ENCODE measurements at regions not wholly inside any gene's neighbourhood (a gene's known extent, or its start where the extent isn't known, plus 50 kb on each side); places are given as distances from the start of the nearest gene placed in this dataset.
A peak's percentile ranks its signal among the peaks of the same experiment; 100 is the strongest.

DNA sequence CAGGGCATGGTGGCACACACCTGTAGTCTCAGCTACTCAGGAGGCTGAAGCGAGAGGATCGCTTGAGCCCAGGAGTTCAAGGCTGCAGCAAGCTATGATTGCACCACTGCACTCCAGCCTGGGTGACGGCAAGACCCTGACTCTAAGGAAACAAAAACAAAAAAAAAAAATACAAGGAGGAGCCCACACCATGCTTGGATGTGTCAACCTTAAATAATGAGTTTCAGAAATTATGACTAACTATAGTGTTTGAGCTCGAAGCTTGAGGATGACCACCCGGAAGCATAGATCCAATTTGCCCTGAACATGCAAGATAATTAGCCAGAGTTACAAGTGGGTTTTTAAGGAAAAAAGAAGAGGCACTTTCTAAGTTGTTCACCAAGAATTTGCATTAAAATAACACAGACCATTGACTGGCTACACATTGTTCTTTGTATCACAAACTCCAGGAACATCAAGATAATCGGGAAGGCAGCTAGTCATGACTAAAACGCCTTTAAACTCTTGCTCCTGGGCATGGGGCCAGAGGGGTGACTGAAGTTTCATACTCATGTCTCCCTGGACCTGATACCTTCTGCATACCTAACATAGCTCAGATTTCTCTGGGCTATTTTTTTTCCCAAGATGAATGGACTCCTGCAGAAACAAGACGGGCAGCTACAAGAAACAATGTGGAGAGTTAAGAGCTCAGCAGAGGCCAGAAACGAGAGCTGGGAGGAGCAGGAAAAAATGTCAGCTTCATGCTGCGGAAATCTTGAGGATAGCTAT lies 289.6 kb downstream of the PREX1 start:
- H3K36me3 ChIP-seq (replicated peaks), result no peaks in the 10 kb centered on the region
- peak; percentile 83 for DNase-seq
- in situ Hi-C loops (cut with HindIII; ENCODE audit: low pct_ligation_motif_present, low sequenced_read_pairs), result no loop called here
- TF ChIP-seq, protein P1, sequence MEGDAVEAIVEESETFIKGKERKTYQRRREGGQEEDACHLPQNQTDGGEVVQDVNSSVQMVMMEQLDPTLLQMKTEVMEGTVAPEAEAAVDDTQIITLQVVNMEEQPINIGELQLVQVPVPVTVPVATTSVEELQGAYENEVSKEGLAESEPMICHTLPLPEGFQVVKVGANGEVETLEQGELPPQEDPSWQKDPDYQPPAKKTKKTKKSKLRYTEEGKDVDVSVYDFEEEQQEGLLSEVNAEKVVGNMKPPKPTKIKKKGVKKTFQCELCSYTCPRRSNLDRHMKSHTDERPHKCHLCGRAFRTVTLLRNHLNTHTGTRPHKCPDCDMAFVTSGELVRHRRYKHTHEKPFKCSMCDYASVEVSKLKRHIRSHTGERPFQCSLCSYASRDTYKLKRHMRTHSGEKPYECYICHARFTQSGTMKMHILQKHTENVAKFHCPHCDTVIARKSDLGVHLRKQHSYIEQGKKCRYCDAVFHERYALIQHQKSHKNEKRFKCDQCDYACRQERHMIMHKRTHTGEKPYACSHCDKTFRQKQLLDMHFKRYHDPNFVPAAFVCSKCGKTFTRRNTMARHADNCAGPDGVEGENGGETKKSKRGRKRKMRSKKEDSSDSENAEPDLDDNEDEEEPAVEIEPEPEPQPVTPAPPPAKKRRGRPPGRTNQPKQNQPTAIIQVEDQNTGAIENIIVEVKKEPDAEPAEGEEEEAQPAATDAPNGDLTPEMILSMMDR (IDR thresholded peaks at IDR 0.05; ENCODE audit: low read depth, low read length, missing control alignments), result no peak
- H3K4me3 ChIP-seq (ENCODE audit: low read depth, low read length), result no peak overlapping the region
- no peak overlapping the region for H3K27ac ChIP-seq
- no peaks in the 10 kb centered on the region for H3K27me3 ChIP-seq (replicated peaks)

DNA sequence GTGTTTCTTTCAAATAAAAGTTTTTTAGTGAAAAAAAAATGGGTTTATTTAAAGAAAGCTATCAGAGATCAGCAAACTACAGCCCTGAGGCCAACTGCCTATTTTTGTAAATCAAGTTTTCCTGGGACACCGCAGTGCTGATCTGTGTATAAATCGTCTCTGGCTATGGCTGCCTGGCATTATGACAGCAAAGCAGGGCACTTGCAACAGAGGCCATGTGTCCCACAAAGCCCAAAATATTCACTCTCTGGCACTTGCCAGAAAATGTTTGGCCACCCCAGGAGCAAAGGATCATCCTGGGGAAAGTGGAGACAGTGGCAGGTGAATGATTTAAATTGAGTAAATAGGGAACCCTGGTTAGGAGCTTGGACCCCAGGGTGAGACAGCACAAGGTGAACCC lies 291.6 kb downstream of the PREX1 start:
- in situ Hi-C loops (cut with HindIII; ENCODE audit: low pct_ligation_motif_present, low sequenced_read_pairs), result no loop called here
- no peak for DNase-seq
- no peak overlapping the region for H3K4me3 ChIP-seq (ENCODE audit: low read depth, low read length)
- no peaks in the 10 kb centered on the region for H3K27me3 ChIP-seq (replicated peaks)
- no peaks in the 10 kb centered on the region for H3K36me3 ChIP-seq (replicated peaks)
- H3K27ac ChIP-seq, result no peak overlapping the region
- TF ChIP-seq, protein P1 (IDR thresholded peaks at IDR 0.05; ENCODE audit: low read depth, low read length, missing control alignments), result no peak

- no peaks in the 10 kb centered on the region for H3K27me3 ChIP-seq (replicated peaks)
- H3K27ac ChIP-seq, result no peak overlapping the region
- no peaks in the 10 kb centered on the region for H3K36me3 ChIP-seq (replicated peaks)
- H3K4me3 ChIP-seq (ENCODE audit: low read depth, low read length), result no peak overlapping the region
- TF ChIP-seq, protein P1 (IDR thresholded peaks at IDR 0.05; ENCODE audit: low read depth, low read length, missing control alignments), result no peak
- in situ Hi-C loops (cut with HindIII; ENCODE audit: low pct_ligation_motif_present, low sequenced_read_pairs), result no loop called here
- no peak for DNase-seq
Measured at GRCh38 chr20:48535556-48535955, 292.2 kb downstream of the PREX1 start.

- DNase-seq, result no peak
- no peaks in the 10 kb centered on the region for H3K27me3 ChIP-seq (replicated peaks)
- H3K36me3 ChIP-seq (replicated peaks), result no peaks in the 10 kb centered on the region
- H3K27ac ChIP-seq, result no peak overlapping the region
- TF ChIP-seq, protein P1 (IDR thresholded peaks at IDR 0.05; ENCODE audit: low read depth, low read length, missing control alignments), result no peak
- no peak overlapping the region for H3K4me3 ChIP-seq (ENCODE audit: low read depth, low read length)
- in situ Hi-C loops (cut with HindIII; ENCODE audit: low pct_ligation_motif_present, low sequenced_read_pairs), result no loop called here
Measured at GRCh38 chr20:48532028-48532427, 295.8 kb downstream of the PREX1 start.

DNA sequence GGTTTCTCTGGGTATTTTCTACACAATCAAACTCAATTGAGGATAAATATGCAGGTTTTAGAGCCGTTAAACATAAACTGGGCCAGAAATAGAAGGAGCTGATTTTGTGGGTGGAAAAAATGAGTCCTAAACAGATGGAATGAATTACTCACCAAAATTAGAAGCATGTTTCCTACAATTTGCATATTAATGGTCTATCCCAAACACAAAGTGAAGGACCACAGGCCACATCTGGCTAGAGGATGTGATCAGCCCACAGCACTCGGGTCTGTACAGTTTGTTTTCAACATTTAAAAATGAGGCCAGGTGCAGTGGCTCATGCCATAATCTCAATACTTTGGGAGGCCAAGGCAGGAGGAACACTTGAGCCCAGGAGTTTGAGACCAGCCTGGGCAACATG lies 296.3 kb downstream of the PREX1 start:
- no peak for DNase-seq
- TF ChIP-seq, protein P1 (IDR thresholded peaks at IDR 0.05; ENCODE audit: low read depth, low read length, missing control alignments), result no peak
- no peaks in the 10 kb centered on the region for H3K36me3 ChIP-seq (replicated peaks)
- no peak overlapping the region for H3K27ac ChIP-seq
- H3K4me3 ChIP-seq (ENCODE audit: low read depth, low read length), result no peak overlapping the region
- in situ Hi-C loops (cut with HindIII; ENCODE audit: low pct_ligation_motif_present, low sequenced_read_pairs), result no loop called here
- H3K27me3 ChIP-seq (replicated peaks), result no peaks in the 10 kb centered on the region

GRCh38 chr20:48530957-48531356 lies 296.8 kb downstream of the PREX1 start:
- H3K36me3 ChIP-seq (replicated peaks), result no peaks in the 10 kb centered on the region
- in situ Hi-C loops (cut with HindIII; ENCODE audit: low pct_ligation_motif_present, low sequenced_read_pairs), result no loop called here
- H3K27ac ChIP-seq, result no peak overlapping the region
- no peaks in the 10 kb centered on the region for H3K27me3 ChIP-seq (replicated peaks)
- DNase-seq, result no peak
- TF ChIP-seq, protein P1 (IDR thresholded peaks at IDR 0.05; ENCODE audit: low read depth, low read length, missing control alignments), result no peak
- no peak overlapping the region for H3K4me3 ChIP-seq (ENCODE audit: low read depth, low read length)

All from brain microvascular endothelial cell (primary cell).